ENCODE measurements at regions not wholly inside any gene's neighbourhood (a gene's known extent, or its start where the extent isn't known, plus 50 kb on each side); places are given as distances from the start of the nearest gene placed in this dataset.

DNA sequence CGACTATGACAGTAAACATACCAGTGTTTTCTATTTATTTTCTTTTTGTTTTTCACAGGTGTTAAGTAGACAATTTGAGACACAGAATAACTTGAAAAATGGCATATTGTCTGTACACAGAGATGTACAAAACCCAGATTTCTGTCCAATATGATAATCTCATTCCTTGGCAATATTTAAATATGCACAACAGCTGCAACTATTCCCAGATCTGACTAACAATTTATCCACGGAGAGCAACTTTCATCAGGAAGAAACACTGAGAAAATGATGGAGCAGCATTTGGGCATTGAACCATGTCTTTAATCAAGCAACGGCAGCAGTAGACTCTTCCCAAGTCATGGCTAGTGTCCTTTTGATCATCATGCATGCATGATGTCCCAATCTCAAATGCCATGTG lies 452.6 kb downstream of the ZPLD1 start:
- DNase-seq (ENCODE audit: low spot score) (no peak), ATAC-seq (ENCODE audit: low FRiP score) (no peak)
- TF ChIP-seq, protein P1, sequence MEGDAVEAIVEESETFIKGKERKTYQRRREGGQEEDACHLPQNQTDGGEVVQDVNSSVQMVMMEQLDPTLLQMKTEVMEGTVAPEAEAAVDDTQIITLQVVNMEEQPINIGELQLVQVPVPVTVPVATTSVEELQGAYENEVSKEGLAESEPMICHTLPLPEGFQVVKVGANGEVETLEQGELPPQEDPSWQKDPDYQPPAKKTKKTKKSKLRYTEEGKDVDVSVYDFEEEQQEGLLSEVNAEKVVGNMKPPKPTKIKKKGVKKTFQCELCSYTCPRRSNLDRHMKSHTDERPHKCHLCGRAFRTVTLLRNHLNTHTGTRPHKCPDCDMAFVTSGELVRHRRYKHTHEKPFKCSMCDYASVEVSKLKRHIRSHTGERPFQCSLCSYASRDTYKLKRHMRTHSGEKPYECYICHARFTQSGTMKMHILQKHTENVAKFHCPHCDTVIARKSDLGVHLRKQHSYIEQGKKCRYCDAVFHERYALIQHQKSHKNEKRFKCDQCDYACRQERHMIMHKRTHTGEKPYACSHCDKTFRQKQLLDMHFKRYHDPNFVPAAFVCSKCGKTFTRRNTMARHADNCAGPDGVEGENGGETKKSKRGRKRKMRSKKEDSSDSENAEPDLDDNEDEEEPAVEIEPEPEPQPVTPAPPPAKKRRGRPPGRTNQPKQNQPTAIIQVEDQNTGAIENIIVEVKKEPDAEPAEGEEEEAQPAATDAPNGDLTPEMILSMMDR (IDR thresholded peaks at IDR 0.05) = no peak

DNA sequence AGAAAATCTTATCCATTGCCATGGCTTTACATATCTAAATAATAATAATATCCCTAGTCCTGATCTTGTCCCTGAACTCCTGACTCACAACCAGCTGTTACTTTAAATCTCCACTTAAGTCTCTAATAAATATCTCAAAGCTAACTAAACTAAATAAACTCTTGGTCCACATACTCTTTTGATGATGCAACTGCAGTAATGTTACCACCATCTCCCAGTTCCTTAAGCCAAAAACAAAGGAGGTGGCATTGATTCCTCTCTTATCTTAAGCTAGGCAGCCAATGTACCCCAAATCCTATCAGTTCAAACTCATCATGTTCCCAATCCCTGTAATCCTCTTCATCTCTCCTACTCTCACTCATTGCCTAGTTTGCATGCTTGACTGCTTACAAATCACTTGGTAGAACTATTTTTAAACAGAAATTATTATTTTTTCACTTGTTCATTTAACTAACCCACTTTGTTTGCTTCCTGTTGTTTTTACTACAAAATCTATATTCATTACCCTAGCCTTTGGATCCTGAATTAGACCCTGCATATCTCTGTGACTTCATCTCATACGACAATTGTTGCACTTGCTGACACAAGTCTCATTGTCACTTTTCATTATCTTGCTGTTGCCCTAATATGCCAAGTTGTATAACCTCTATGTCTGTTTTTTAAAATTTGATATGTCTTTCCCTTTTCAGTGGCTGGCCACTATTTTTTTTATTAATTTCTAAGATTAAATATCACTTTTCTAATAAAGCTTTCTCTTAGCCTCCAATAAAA lies 462.2 kb downstream of the ZPLD1 start:
- no peak for ATAC-seq (ENCODE audit: low FRiP score)

DNA sequence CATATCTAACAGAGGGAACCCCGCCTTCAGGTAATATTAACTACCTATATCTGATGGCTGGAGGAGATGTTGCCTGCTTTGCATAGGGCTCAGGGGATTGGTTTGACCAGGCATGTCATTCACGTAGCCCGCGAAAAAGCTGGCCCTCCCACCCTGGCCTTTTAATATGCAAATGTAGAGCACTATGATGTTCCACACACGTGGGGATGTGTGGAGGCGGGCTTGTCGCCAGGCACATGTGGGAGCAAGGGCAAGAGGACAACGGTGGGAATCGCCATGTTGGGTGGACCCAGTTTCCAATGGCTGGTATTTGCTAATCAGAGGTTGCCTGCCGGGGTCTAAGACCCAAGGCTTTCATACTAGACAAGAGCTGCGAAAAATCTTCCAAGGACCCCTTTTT lies 469.8 kb downstream of the ZPLD1 start:
- DNase-seq (ENCODE audit: low spot score) (no peak), ATAC-seq (ENCODE audit: low FRiP score) (no peak)
- TF ChIP-seq, protein P1 (IDR thresholded peaks at IDR 0.05) = no peak

More for the DNA sequence above, 462.2 kb downstream of the ZPLD1 start:
- TF ChIP-seq, protein P1 (IDR thresholded peaks at IDR 0.05) = no peak
- no peak for DNase-seq (ENCODE audit: low spot score)

DNA sequence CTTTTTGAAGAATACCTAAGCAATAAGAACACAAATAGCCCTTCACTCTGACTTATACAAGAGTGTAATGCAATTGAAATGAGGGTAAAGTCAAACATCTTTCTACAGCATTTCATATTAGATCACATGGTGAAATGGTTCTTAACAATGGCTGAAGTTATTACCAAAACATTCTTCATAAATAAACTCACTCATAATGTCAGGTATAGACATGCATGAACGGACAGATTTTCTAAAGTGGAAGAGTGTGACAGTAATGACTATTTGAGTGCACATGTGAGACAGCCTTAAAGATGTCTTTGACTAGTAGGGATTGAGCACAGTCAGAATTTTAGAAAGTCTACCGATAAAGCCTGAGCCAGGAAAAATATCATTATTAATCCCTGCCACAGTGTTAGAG lies 471.0 kb downstream of the ZPLD1 start:
- no peak for DNase-seq (ENCODE audit: low spot score)
- no peak for ATAC-seq (ENCODE audit: low FRiP score)
- TF ChIP-seq, protein P1 (IDR thresholded peaks at IDR 0.05) = no peak

DNA sequence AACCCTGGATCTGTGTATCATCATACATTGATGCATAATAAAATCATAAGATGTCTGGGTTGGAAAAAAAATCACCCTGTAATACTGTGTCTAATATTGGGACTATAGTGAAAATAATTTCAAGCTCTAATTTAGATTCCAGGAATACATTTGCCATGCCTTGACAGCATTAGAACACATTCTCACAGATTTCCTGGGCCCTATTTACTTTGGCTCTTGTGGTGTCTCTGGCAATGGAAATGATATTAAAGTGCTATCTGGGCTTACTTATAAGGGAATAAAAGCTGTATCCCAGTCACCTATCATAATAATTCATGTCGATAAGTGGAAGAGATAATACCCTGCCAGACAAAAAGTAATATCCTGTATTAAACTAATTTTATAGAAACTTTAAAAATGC lies 472.0 kb downstream of the ZPLD1 start:
- DNase-seq (ENCODE audit: low spot score) (no peak), ATAC-seq (ENCODE audit: low FRiP score) (no peak)
- TF ChIP-seq, protein P1 (IDR thresholded peaks at IDR 0.05) = no peak

DNA sequence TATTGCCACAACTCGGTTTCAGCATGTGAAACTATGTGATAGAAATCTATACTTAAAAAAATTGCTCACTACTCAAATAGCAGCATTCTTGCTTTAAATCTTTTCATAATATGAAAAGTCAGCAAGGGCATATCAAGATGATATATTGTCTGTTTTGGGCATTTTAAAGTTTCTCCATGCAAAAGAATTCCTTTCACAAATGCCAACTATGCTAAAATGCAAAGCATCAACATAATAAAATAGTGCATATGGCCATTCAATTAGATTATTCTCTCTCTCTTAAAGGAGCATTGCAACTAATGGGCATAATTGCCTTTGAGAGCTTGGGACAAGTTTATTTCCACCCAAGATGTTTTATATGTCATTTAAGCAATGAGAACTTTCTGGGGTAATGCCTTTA lies 475.1 kb downstream of the ZPLD1 start:
- no peak for DNase-seq (ENCODE audit: low spot score)
- TF ChIP-seq, protein P1 (IDR thresholded peaks at IDR 0.05) = no peak
- ATAC-seq (ENCODE audit: low FRiP score) = no peak

DNA sequence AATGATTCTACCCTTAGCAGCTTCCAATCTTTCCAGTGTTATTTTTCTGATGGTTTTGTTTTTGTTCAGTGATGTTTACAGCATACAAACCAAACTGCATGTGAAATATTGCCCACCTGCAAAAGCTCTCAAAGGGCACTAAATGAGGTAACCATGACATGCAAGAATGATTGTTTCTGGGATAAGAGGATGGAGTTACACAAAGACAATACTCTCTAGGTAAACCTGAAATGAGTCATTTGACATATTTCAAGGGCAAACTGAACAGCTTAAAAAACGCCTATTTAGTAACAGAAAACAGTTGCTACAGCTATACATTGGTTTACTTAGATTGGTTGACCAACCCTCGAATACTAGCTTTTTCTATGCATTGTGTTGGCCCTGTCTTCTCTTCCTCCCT lies 481.7 kb downstream of the ZPLD1 start:
- DNase-seq (ENCODE audit: low spot score) (no peak), ATAC-seq (ENCODE audit: low FRiP score) (no peak)
- TF ChIP-seq, protein P1 (IDR thresholded peaks at IDR 0.05) = no peak
